SHP77 (cell line): ENCODE measurements at regions not wholly inside any gene's neighbourhood (a gene's known extent, or its start where the extent isn't known, plus 50 kb on each side); places are given as distances from the start of the nearest gene placed in this dataset.

ENCODE experiments used
- DNase-seq, 2 experiments: peaks; one replicate each; lab custom pipeline; 2025; lab: John Stamatoyannopoulos, UW

GRCh38 chr2:64829525-64829924, 159.7 kb upstream of the SLC1A4 start:
- DNase-seq = no peak

DNA sequence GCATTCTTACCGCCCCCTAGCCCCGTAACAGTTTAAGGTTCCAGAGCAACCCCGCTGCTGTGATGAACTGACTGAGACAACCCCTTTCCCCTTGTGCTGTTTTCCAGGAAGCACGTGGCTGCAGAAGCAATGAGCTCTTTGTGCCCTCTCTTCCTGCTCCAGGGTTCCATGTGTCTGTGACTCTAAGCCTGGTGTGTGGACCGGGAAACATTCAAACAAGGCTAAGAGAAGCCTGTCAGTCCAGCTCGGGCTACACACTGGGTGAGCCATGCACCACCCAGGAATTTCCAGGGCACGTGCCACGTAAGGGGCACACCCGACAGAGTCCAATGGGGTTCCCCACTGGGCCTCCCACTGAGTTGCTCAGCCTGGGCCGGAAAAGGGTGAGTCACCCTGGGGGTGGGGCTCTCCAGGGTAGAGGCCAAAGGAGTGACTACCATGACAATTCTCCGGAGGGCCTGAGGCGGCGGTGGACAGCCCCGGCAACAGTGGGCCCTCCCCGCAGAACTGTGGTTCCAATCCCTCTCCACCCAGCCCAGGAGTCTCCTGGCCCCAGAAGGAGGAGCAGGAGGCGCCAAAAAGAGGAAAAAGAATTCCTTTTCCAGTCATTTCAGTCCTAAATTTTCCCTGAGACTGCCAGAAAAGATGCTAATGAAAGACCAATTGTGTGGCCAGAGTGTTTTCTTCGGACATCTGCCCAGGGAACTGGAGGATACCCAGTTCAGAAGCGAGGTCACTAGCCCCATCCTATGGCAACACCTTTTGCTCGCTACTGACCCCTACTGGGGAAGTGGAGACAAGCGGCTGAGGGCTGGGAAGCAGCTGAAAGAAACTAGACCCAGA, 157.8 kb upstream of the SLC1A4 start:
- peak; percentile 23 to 41 for DNase-seq

- DNase-seq = no peak
These were observed 157.2 kb upstream of the SLC1A4 start for GRCh38 chr2:64831977-64832328.

DNA sequence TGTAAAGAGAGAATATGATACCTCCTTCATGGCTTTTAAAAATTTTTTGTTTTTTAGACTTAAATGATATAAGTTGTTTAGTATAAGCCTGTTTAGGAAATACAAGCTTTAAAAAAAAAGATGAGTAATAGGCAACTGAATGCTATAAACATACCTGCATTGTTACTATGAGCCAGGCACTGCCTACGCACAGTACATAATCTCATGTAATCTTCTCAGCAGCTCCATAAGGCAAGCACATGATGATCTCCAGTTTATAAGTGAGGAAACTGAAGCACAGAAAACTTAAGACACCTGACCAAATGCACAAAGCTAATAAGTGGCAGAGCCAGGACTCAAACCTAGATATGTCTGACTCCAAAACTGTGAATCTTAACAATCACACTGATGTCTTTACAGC, 156.3 kb upstream of the SLC1A4 start:
- DNase-seq = no peak

GRCh38 chr2:64836566-64836965, 152.6 kb upstream of the SLC1A4 start:
- DNase-seq = no peak

- DNase-seq = no peak
These were observed 152.0 kb upstream of the SLC1A4 start for GRCh38 chr2:64837116-64837731.

DNA sequence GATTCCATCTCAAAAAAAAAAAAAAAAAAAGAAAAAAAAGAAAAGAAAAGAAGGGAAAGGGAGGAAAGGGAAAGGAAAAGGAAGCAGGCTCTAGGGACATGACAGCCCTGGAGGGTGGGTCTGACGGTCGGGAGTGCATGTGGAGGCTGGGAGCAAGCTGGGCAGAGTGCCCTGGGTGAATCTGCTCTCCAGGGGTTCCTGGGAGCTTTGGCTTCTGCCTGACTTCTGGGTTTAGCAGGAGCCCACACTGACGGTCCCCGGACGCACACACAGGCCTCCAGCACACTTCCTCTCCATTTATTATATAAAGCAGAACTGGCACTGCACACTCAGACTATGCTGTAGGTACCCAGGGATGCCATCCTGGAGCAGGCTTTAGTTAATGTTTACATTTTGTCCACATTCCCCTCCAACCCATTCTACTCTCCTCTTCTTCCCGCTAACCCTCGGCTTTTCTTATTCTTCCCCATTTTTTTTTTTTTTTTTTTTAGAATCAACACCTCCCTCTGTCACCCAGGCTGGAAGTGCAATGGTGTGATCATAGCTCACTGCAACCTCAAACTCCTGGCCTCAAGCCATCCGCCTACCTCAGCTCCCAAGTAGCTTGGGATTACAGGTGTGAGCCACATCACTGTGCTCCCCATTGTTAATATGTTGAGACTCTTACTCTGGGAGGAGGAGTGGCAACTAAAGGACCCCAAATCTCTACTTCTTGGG, 151.1 kb upstream of the SLC1A4 start:
- no peak for DNase-seq

GRCh38 chr2:64838817-64839216, 150.4 kb upstream of the SLC1A4 start:
- no peak for DNase-seq

DNA sequence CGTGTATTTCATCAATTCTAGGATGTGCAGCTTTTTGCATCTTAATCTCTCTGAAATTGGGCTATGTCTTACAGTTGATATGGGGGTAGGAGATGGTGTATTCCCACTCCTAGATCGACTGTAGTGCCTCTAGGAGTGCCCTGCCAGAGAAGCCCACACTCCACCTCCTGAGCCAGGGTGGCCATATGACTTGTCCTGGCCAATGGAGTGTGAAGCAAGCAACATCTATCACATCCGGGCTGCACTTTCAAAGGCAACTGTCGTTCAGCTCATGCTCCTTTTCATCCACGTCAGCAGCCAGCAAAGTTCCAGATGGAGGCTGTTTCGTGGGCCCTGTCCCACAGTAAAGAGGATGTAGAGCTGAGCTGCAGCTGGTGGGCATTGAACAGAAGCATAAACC, 149.4 kb upstream of the SLC1A4 start:
- DNase-seq = peak in 1 of 2 experiments; percentile 18

- no peak for DNase-seq
These were observed 148.7 kb upstream of the SLC1A4 start for GRCh38 chr2:64840426-64840881.

- no peak for DNase-seq
These were observed 147.7 kb upstream of the SLC1A4 start for GRCh38 chr2:64841461-64841860.

GRCh38 chr2:64842030-64842429, 147.2 kb upstream of the SLC1A4 start:
- DNase-seq = no peak

GRCh38 chr2:64844087-64844486, 145.1 kb upstream of the SLC1A4 start:
- no peak for DNase-seq

DNA sequence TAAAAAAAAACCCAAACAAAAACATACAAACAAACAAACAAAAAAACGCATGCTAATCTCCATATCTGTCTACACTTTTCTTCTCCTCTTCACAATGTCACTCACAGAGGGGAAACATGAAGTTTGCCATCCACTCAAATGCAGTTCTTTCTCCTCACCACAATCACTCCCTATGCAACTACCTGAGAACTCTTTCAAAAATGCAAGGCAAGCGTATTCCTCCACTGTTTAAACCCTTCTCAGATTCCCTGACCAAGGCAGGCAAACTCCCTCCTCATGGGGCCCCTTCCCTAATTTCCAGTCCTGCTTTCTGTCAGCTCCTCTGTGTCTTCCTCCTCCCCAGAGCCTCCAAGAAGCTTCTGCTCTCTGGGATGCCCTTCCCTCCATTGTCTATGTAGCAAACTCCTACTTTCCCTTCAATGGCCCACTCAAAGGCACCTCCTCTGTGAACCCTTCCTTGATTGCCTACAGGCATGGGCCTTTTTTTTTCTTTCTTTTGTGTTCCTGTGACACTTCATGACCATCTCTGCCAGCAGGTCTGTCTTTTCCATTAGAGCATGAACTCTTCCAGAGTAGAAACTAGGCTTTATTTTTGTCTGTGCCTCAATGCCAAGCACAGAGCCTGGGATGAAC, 143.8 kb upstream of the SLC1A4 start:
- DNase-seq = no peak

- no peak for DNase-seq
These were observed 143.0 kb upstream of the SLC1A4 start for GRCh38 chr2:64846177-64846576.

- no peak for DNase-seq
These were observed 141.3 kb upstream of the SLC1A4 start for GRCh38 chr2:64847930-64848329.

DNA sequence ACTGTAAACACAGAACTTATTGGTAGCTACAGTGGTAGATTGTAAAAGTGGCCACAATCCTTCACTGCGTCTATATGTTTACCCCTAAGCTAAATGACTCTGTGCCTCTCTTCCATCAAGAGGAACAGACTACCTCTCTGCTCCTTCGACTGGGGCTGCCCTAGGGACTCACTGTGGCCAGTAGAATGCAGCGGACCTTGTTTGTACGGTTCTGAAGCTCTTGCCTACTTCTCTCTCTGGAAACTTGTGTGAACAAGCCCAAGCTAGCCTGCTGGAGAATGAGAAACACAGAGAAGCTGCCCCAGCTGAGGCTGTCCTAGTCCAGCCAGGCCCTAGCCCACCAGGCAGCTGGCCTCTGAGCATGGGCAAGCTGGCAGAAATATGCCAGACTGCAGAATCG, 140.8 kb upstream of the SLC1A4 start:
- no peak for DNase-seq

DNA sequence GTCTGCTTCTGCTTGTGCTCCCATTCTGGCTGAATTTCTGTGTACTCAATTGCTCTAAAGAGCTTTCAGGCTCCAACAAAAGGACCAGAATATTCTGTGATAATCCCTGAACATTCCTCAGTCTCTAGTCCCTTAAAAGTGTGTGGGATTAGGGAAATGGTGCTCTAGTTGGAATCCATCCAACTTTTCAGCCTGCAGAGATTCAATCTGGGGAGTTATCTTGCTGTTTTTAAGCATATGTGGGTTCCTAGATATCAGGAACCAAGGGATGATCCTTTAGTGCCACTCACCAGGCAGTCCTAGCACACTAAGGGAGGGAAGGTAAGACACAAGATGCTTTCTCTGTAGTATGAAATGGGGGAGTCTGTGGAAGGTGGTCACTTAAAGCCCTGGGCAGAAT, 140.3 kb upstream of the SLC1A4 start:
- DNase-seq = no peak

DNA sequence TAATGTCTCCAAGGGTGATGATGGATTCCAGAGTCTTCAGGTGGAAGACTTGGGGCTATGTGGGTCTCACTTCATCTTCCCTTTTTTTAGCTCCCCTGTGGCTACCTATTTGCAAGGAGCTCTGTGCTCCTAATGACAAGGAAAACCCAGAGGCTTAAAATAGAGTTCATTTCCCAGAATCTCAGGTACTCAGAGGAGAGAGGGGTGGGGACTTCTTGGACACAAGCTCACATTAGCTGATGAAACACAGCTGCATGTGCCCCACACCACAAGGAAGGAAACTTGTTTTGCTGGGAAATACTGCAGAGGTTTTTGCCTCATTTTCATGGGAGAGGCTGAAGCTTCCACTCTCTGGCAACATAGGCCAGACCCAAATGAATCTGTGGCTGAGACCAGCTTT, 138.6 kb upstream of the SLC1A4 start:
- DNase-seq = no peak

- DNase-seq = no peak
These were observed 136.4 kb upstream of the SLC1A4 start for GRCh38 chr2:64852771-64853241.

- no peak for DNase-seq
These were observed 135.9 kb upstream of the SLC1A4 start for GRCh38 chr2:64853306-64853705.

- no peak for DNase-seq
These were observed 135.3 kb upstream of the SLC1A4 start for GRCh38 chr2:64853894-64854293.
